HG03354 (cell line): ENCODE measurements at regions not wholly inside any gene's neighbourhood (a gene's known extent, or its start where the extent isn't known, plus 50 kb on each side); places are given as distances from the start of the nearest gene placed in this dataset.

Experiments
- ATAC-seq: cut with Tn5 transposase; IDR thresholded peaks from one replicate; pipeline ENCODE4 v1.9.1; 2021; ENCODE audit warnings: mild to moderate bottlenecking; ENCODE audit not compliant: unreplicated experiment, poor library complexity, severe bottlenecking

- no peak for ATAC-seq
Observed at GRCh38 chr3:55413236-55413635, 73.9 kb downstream of the WNT5A start.

- ATAC-seq, result no peak
Observed at GRCh38 chr3:55412545-55412944, 74.6 kb downstream of the WNT5A start.

- no peak for ATAC-seq
Observed at GRCh38 chr3:55409806-55410205, 77.3 kb downstream of the WNT5A start.

GRCh38 chr3:55408193-55408826 lies 78.8 kb downstream of the WNT5A start:
- no peak for ATAC-seq

- no peak for ATAC-seq
Observed at GRCh38 chr3:55407426-55407820, 79.7 kb downstream of the WNT5A start.

GRCh38 chr3:55406696-55407425 lies 80.2 kb downstream of the WNT5A start:
- ATAC-seq, result no peak

- ATAC-seq, result no peak
Observed at GRCh38 chr3:55405436-55405835, 81.7 kb downstream of the WNT5A start.

GRCh38 chr3:55402886-55403609 lies 84.1 kb downstream of the WNT5A start:
- ATAC-seq, result no peak

GRCh38 chr3:55380561-55380960 lies 106.5 kb downstream of the WNT5A start:
- ATAC-seq, result no peak

GRCh38 chr3:55376753-55377347 lies 110.3 kb downstream of the WNT5A start:
- ATAC-seq, result no peak

GRCh38 chr3:55373423-55373822 lies 113.7 kb downstream of the WNT5A start:
- no peak for ATAC-seq

- ATAC-seq, result no peak
Observed at GRCh38 chr3:55370272-55370671, 116.8 kb downstream of the WNT5A start.

- no peak for ATAC-seq
Observed at GRCh38 chr3:55369141-55369847, 117.8 kb downstream of the WNT5A start.

GRCh38 chr3:55368366-55368765 lies 118.7 kb downstream of the WNT5A start:
- no peak for ATAC-seq

GRCh38 chr3:55367384-55367783 lies 119.7 kb downstream of the WNT5A start:
- ATAC-seq, result no peak

- no peak for ATAC-seq
Observed at GRCh38 chr3:55364421-55364820, 122.7 kb downstream of the WNT5A start.

GRCh38 chr3:55362210-55362960 lies 124.7 kb downstream of the WNT5A start:
- ATAC-seq, result no peak

- no peak for ATAC-seq
Observed at GRCh38 chr3:55357796-55358195, 129.3 kb downstream of the WNT5A start.

GRCh38 chr3:55352668-55353067 lies 134.4 kb downstream of the WNT5A start:
- no peak for ATAC-seq
